ENCODE measurements at regions not wholly inside any gene's neighbourhood (a gene's known extent, or its start where the extent isn't known, plus 50 kb on each side); places are given as distances from the start of the nearest gene placed in this dataset.

GRCh38 chr17:5864741-5865657 is 205.2 kb upstream of the WSCD1 start:
- Histone ChIP-seq H3K4me1 (no peaks in the 10 kb centered on the region), H3K4me3 (no peak overlapping the region), H3K27ac (no peak overlapping the region), H3K27me3 (replicated peaks in 1 of 7) (peaks cover 0 to 13% (median 0%) of the 10 kb centered on the region in 7 donors), H3K36me3 (no peaks in the 10 kb centered on the region), H3K9me3 (no peaks in the 10 kb centered on the region)
- no peak for DNase-seq
- 56 to 69% (median 62%) methylated on average over 9 of the region's 9 CpGs for WGBS, 5 donors
- no peak for TF ChIP-seq POLR2AphosphoS5 (IDR thresholded peaks at IDR 0.05)
- no peak for TF ChIP-seq CTCF (IDR thresholded peaks at IDR 0.05 in 8 of 11, conservative IDR thresholded peaks at IDR 0.05 in 3 of 11)
- no peak for TF ChIP-seq POLR2A (IDR thresholded peaks at IDR 0.05)
- intact Hi-C loops (cut with DNase I; ENCODE audit: low total_unique reads): no loop called here

- Histone ChIP-seq H3K36me3 (no peaks in the 10 kb centered on the region), H3K9me3 (no peaks in the 10 kb centered on the region), H3K27me3 (replicated peaks in 1 of 7) (peaks cover 0 to 20% (median 0%) of the 10 kb centered on the region in 7 donors), H3K27ac (no peak overlapping the region), H3K4me3 (no peak overlapping the region), H3K4me1 (no peaks in the 10 kb centered on the region)
- intact Hi-C loops (cut with DNase I; ENCODE audit: low total_unique reads): no loop called here
- DNase-seq: no peak
- TF ChIP-seq POLR2AphosphoS5 (IDR thresholded peaks at IDR 0.05) (no peak), POLR2A (IDR thresholded peaks at IDR 0.05) (no peak), CTCF (IDR thresholded peaks at IDR 0.05 in 8 of 11, conservative IDR thresholded peaks at IDR 0.05 in 3 of 11) (no peak)
- WGBS, 5 donors: 46 to 66% (median 58%) methylated on average over 4 of the region's 4 CpGs
These were observed 203.2 kb upstream of the WSCD1 start for GRCh38 chr17:5866978-5867377.

DNA sequence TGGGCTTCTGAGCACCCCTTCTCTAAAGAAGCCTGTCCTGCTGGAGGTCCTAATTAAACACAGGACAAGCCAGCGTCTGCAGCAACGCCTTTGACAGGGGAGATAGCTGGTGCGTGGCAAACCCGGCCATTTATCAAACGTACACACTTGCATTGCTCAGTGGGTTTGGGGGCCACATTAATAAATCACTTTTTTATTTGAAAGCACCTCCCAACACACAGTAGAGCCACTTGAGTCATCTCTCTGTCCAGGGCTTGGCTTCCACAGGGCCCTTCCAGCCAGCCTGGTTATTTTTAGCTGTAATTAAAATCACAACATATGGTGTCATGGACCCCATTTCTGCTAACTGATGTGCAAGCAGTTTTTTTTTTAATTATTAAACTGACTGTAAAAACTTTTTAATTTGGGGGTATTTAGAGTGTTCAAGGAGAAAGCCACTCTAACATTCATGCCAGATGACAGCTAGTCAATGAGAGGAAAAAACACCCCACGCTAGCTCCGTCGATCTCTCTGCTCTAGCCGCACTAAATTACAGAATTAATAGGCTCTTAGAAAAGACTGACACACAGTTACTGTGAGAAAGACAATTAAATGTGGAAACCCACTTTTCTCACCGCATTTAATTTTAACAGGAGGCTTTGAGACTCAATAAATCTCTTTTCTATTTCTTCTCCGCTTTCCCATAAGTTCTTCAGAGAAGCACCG is 201.0 kb upstream of the WSCD1 start:
- 72 to 82% (median 75%) methylated on average over 12 of the region's 12 CpGs for WGBS, 5 donors
- no peak overlapping the region for H3K27ac ChIP-seq
- intact Hi-C loops (cut with DNase I; ENCODE audit: low total_unique reads): no loop called here
- H3K36me3 ChIP-seq: no peaks in the 10 kb centered on the region
- no peaks in the 10 kb centered on the region for H3K4me1 ChIP-seq
- no peaks in the 10 kb centered on the region for H3K9me3 ChIP-seq
- no peak for DNase-seq
- H3K27me3 ChIP-seq (replicated peaks in 1 of 7): peaks cover 0 to 21% (median 0%) of the 10 kb centered on the region in 7 donors
- no peak overlapping the region for H3K4me3 ChIP-seq
- TF ChIP-seq POLR2AphosphoS5 (IDR thresholded peaks at IDR 0.05) (no peak), POLR2A (IDR thresholded peaks at IDR 0.05) (no peak), CTCF (IDR thresholded peaks at IDR 0.05 in 8 of 11, conservative IDR thresholded peaks at IDR 0.05 in 3 of 11) (no peak)

Measured in spleen (tissue), 11 donors.